GM23248 (cell line): ENCODE measurements at regions not wholly inside any gene's neighbourhood (a gene's known extent, or its start where the extent isn't known, plus 50 kb on each side); places are given as distances from the start of the nearest gene placed in this dataset.

Source experiments
- DNase-seq: peaks from one replicate; pipeline ENCODE4 v3.0.0-alpha.2; 2015
- H2AFZ ChIP-seq: fragments of 200-600 bp; sonication (generic); 2 replicates; pipeline ENCODE4 v1.6.1; 2016; ENCODE audit warnings: antibody characterized with exemption
- H3F3A ChIP-seq: fragments of 200-600 bp; sonication (generic); 2 replicates; pipeline ENCODE4 v1.6.1; 2016; ENCODE audit warnings: mild to moderate bottlenecking, antibody characterized with exemption, mixed run types; ENCODE audit not compliant: insufficient read depth
- H3K27ac ChIP-seq: fragments of 200-600 bp; sonication (generic); 2 replicates; pipeline ENCODE4 v1.5.1; 2016; ENCODE audit warnings: mild to moderate bottlenecking
- H3K27me3 ChIP-seq: fragments of 200-600 bp; sonication (generic); replicated peaks from 2 replicates; pipeline ENCODE4 v1.6.1; 2016; ENCODE audit warnings: mild to moderate bottlenecking; ENCODE audit not compliant: insufficient read depth
- H3K36me3 ChIP-seq: fragments of 200-600 bp; sonication (generic); 2 replicates; pipeline ENCODE4 v1.6.1; 2016; ENCODE audit warnings: low read depth, mild to moderate bottlenecking
- H3K4me1 ChIP-seq: fragments of 200-600 bp; sonication (generic); 2 replicates; pipeline ENCODE4 v1.6.1; 2016; ENCODE audit warnings: mild to moderate bottlenecking; ENCODE audit not compliant: insufficient read depth
- H3K4me2 ChIP-seq: fragments of 200-600 bp; sonication (generic); one replicate; pipeline ENCODE4 v1.6.1; 2016; ENCODE audit warnings: mild to moderate bottlenecking; ENCODE audit not compliant: unreplicated experiment
- H3K4me3 ChIP-seq: fragments of 200-600 bp; sonication (generic); 2 replicates; pipeline ENCODE4 v1.5.1; 2016; ENCODE audit warnings: mild to moderate bottlenecking
- H3K79me2 ChIP-seq: fragments of 200-600 bp; sonication (generic); 2 replicates; pipeline ENCODE4 v1.6.1; 2016; ENCODE audit warnings: mild to moderate bottlenecking; ENCODE audit not compliant: insufficient read depth
- H3K9ac ChIP-seq: fragments of 200-600 bp; sonication (generic); 2 replicates; pipeline ENCODE4 v1.6.1; 2016; ENCODE audit warnings: mild to moderate bottlenecking
- H3K9me2 ChIP-seq: fragments of 200-600 bp; sonication (generic); 2 replicates; pipeline ENCODE4 v1.6.1; 2016; ENCODE audit warnings: mixed run types, mild to moderate bottlenecking, moderate library complexity; ENCODE audit not compliant: insufficient read depth
- H3K9me3 ChIP-seq: fragments of 200-600 bp; sonication (generic); one replicate; pipeline ENCODE4 v1.6.1; 2017; ENCODE audit warnings: low read depth
- H4K20me1 ChIP-seq: fragments of 200-600 bp; sonication (generic); 2 replicates; pipeline ENCODE4 v1.6.0; 2016; ENCODE audit not compliant: insufficient read depth
- EZH2 ChIP-seq: fragments of 200-600 bp; sonication (generic); IDR thresholded peaks from 2 replicates; pipeline ENCODE4 v1.6.1; 2018; ENCODE audit warnings: antibody characterized with exemption, mild to moderate bottlenecking; ENCODE audit not compliant: insufficient read depth, poor library complexity, severe bottlenecking
- EZH2phosphoT487 ChIP-seq: fragments of 200-600 bp; sonication (generic); IDR thresholded peaks from 2 replicates; pipeline ENCODE4 v1.6.1; 2018; ENCODE audit warnings: antibody characterized with exemption, moderate library complexity, mild to moderate bottlenecking, low read depth; ENCODE audit not compliant: insufficient read depth
- WGBS, 2 experiments: methylation state at CpG; one replicate each; pipeline ENCODE4 v1.1.6; 2015 to 2017; ENCODE audit warnings: low lambda C conversion rate in 2 of 2, low coverage in 1 of 2; ENCODE audit errors: missing lambda C conversion rate in 2 of 2; 5-methylcytosine and 5-hydroxymethylcytosine counted together
- in situ Hi-C: fragments of 300-500 bp; cut with MboI; formaldehyde crosslinking; loops from 2 replicates; pipeline ENCODE4 v1.15.0; 2020

- no peak for DNase-seq
- 73 to 85% methylated on average over 3 of the region's 3 CpGs for WGBS, 2 experiments
- no peaks in the 10 kb centered on the region for H3K79me2 ChIP-seq
- H3K36me3 ChIP-seq = no peaks in the 10 kb centered on the region
- H3K4me3 ChIP-seq = no peak overlapping the region
- in situ Hi-C loops = no loop called here
- no peaks in the 10 kb centered on the region for H3K27me3 ChIP-seq
- H3F3A ChIP-seq = no peaks in the 10 kb centered on the region
- H3K4me1 ChIP-seq = no peaks in the 10 kb centered on the region
- no peak overlapping the region for H3K4me2 ChIP-seq
- H2AFZ ChIP-seq = no peak overlapping the region
- no peak for TF ChIP-seq EZH2
- TF ChIP-seq EZH2phosphoT487 = no peak
- H3K27ac ChIP-seq = no peak overlapping the region
- H4K20me1 ChIP-seq = no peaks in the 10 kb centered on the region
- no peaks in the 10 kb centered on the region for H3K9me3 ChIP-seq
- H3K9ac ChIP-seq = no peak overlapping the region
- H3K9me2 ChIP-seq = no peaks in the 10 kb centered on the region
Observed at GRCh38 chr17:13874134-13874533, 195.2 kb upstream of the COX10 start.

DNA sequence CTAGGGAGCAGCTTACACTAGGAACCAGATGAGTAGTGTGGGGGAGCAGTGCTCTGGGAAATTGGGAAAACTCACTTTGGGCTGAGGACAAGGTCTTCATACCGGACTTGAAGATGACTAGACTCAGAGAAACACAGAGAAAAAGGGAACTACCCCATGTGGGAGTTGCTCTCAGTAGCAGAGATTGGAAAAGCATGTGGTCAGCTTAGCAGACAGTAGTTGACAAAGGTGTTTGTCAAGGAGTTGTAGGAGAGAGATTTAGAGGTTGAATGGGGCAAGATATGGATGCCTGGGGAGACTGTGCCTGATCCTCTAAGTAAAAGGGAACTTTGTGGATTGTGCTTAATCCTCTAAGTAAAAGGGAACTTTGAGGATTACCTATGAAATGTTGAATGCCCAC lies 194.5 kb upstream of the COX10 start:
- H3K9me2 ChIP-seq = no peaks in the 10 kb centered on the region
- no peaks in the 10 kb centered on the region for H4K20me1 ChIP-seq
- H3K27ac ChIP-seq = no peak overlapping the region
- no peak overlapping the region for H3K9ac ChIP-seq
- H3K4me2 ChIP-seq = no peak overlapping the region
- no peaks in the 10 kb centered on the region for H3K36me3 ChIP-seq
- no peaks in the 10 kb centered on the region for H3K4me1 ChIP-seq
- H3K79me2 ChIP-seq = no peaks in the 10 kb centered on the region
- no peak overlapping the region for H2AFZ ChIP-seq
- no peak for DNase-seq
- no peaks in the 10 kb centered on the region for H3K9me3 ChIP-seq
- TF ChIP-seq EZH2phosphoT487 (no peak), EZH2 (no peak)
- in situ Hi-C loops = no loop called here
- H3K27me3 ChIP-seq = no peaks in the 10 kb centered on the region
- H3K4me3 ChIP-seq = no peak overlapping the region
- no peaks in the 10 kb centered on the region for H3F3A ChIP-seq
- 47 to 54% methylated on average over 1 of the region's 1 CpG for WGBS, 2 experiments

- peaks cover 4% of the 10 kb centered on the region for H3K9me3 ChIP-seq
- H3F3A ChIP-seq = no peaks in the 10 kb centered on the region
- H3K4me3 ChIP-seq = no peak overlapping the region
- H3K27ac ChIP-seq = no peak overlapping the region
- no peaks in the 10 kb centered on the region for H3K36me3 ChIP-seq
- in situ Hi-C loops = no loop called here
- no peak overlapping the region for H3K9ac ChIP-seq
- H3K4me1 ChIP-seq = no peaks in the 10 kb centered on the region
- no peaks in the 10 kb centered on the region for H4K20me1 ChIP-seq
- H2AFZ ChIP-seq = no peak overlapping the region; the same call in 1 of the 2 replicates
- DNase-seq = no peak
- 89 to 91% methylated on average over 5 of the region's 5 CpGs for WGBS, 2 experiments
- no peaks in the 10 kb centered on the region for H3K9me2 ChIP-seq
- TF ChIP-seq EZH2 = no peak
- no peak for TF ChIP-seq EZH2phosphoT487
- H3K27me3 ChIP-seq = no peaks in the 10 kb centered on the region
- no peak overlapping the region for H3K4me2 ChIP-seq
- H3K79me2 ChIP-seq = no peaks in the 10 kb centered on the region
Observed at GRCh38 chr17:13879961-13880466, 189.3 kb upstream of the COX10 start.

- Histone ChIP-seq H3K27ac (no peak overlapping the region), H3K4me2 (no peak overlapping the region), H3K9me2 (no peaks in the 10 kb centered on the region), H4K20me1 (no peaks in the 10 kb centered on the region), H3F3A (no peaks in the 10 kb centered on the region), H3K36me3 (no peaks in the 10 kb centered on the region), H3K4me3 (no peak overlapping the region), H2AFZ (no peak overlapping the region), H3K27me3 (no peaks in the 10 kb centered on the region), H3K9ac (no peak overlapping the region), H3K9me3 (peaks cover 4% of the 10 kb centered on the region), H3K4me1 (peaks cover 10% of the 10 kb centered on the region), H3K79me2 (no peaks in the 10 kb centered on the region)
- DNase-seq = no peak
- no peak for TF ChIP-seq EZH2
- 34 to 40% methylated on average over 3 of the region's 3 CpGs for WGBS, 2 experiments
- in situ Hi-C loops = no loop called here
Observed at GRCh38 chr17:13883659-13884058, 185.6 kb upstream of the COX10 start.

GRCh38 chr17:13884347-13884746 lies 185.0 kb upstream of the COX10 start:
- no peaks in the 10 kb centered on the region for H3K79me2 ChIP-seq
- H3K36me3 ChIP-seq = no peaks in the 10 kb centered on the region
- H3F3A ChIP-seq = no peaks in the 10 kb centered on the region
- H2AFZ ChIP-seq = no peak overlapping the region
- in situ Hi-C loops = no loop called here
- WGBS, 2 experiments = 92 to 96% methylated on average over 2 of the region's 2 CpGs
- no peak overlapping the region for H3K4me3 ChIP-seq
- TF ChIP-seq EZH2phosphoT487 = no peak
- no peak for TF ChIP-seq EZH2
- H3K4me2 ChIP-seq = no peak overlapping the region
- no peaks in the 10 kb centered on the region for H3K27me3 ChIP-seq
- H3K4me1 ChIP-seq = peaks cover 10% of the 10 kb centered on the region
- no peak for DNase-seq
- H3K9me2 ChIP-seq = no peaks in the 10 kb centered on the region
- H3K27ac ChIP-seq = no peak overlapping the region
- no peak overlapping the region for H3K9ac ChIP-seq
- H3K9me3 ChIP-seq = peaks cover 4% of the 10 kb centered on the region
- H4K20me1 ChIP-seq = no peaks in the 10 kb centered on the region
